ENCODE measurements at regions not wholly inside any gene's neighbourhood (a gene's known extent, or its start where the extent isn't known, plus 50 kb on each side); places are given as distances from the start of the nearest gene placed in this dataset.

- intact Hi-C loops (cut with micrococcal nuclease), result loop anchor here (10.0 kb wide), 1 partner anchor 351 kb away; the partner anchor contains the start of gene ELMO1
Observed at GRCh38 chr7:37796138-37796775, 52.1 kb upstream of the NME8 start.
